Suprapubic skin (tissue), 4 donors: ENCODE measurements at regions not wholly inside any gene's neighbourhood (a gene's known extent, or its start where the extent isn't known, plus 50 kb on each side); places are given as distances from the start of the nearest gene placed in this dataset.

Experiments
- CTCF ChIP-seq, 2 donors: fragments of 200-600 bp in 1 of 2; fragments of 450-650 bp in 1 of 2; sonication (generic) in 1 of 2; IDR thresholded peaks; one replicate each; pipeline ENCODE4 v1.5.1; 2016 to 2019; ENCODE audit warnings: antibody characterized with exemption in 2 of 2, mild to moderate bottlenecking in 1 of 2, moderate library complexity in 1 of 2
- EP300 ChIP-seq: sonication (generic); formaldehyde crosslinking; IDR thresholded peaks from one replicate; pipeline ENCODE4 v1.6.1; 2017; ENCODE audit warnings: antibody characterized with exemption
- POLR2A ChIP-seq, 2 donors: fragments of 450-650 bp; IDR thresholded peaks; one replicate each; pipeline ENCODE4 v1.6.1; 2017; ENCODE audit warnings: antibody characterized with exemption in 2 of 2, mild to moderate bottlenecking in 2 of 2, moderate library complexity in 2 of 2
- POLR2AphosphoS5 ChIP-seq, 3 donors: sonication (generic); formaldehyde crosslinking; IDR thresholded peaks; one replicate each; pipeline ENCODE4 v1.6.1; 2017; ENCODE audit warnings: antibody characterized with exemption in 3 of 3

- TF ChIP-seq POLR2AphosphoS5 (IDR thresholded peaks at IDR 0.05) = no peak
- no peak for TF ChIP-seq CTCF (IDR thresholded peaks at IDR 0.05)
- no peak for TF ChIP-seq POLR2A (IDR thresholded peaks at IDR 0.05)
- TF ChIP-seq EP300 = no peak
These were observed 121.7 kb upstream of the MDM1 start for GRCh38 chr12:68453876-68454275.
